ENCODE measurements at regions not wholly inside any gene's neighbourhood (a gene's known extent, or its start where the extent isn't known, plus 50 kb on each side); places are given as distances from the start of the nearest gene placed in this dataset.

DNA sequence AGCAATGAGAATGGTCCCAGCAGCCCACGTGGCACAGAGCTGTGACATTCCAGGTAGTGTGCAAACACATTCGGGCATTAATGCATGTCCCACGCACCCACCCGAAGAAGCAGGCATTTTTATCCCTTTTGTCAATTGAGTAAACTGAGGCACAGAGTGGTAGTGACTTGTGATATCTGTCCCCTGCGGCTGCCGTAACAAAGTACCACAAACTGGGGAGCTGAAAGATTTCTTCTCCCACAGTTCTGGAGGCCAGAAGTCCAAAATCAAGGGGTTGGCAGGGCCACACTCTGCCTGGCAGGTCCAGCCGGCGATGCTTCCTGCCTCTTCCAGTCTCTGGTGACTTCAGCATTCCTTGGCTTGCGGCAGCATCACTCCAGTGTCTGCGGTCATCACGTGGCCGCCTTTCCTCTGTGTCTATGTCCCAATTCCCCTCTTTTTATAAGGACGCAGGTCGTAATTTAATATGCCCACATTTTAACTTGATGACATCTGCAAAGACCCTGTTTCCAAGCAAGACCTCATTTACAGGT lies 221.9 kb upstream of the GSE1 start:
- no peak for TF ChIP-seq SMC3 (conservative IDR thresholded peaks at IDR 0.05; ENCODE audit: poor library complexity)
- no peak for TF ChIP-seq EP300 (conservative IDR thresholded peaks at IDR 0.05; ENCODE audit: poor library complexity, severe bottlenecking)
- TF ChIP-seq, protein P1, sequence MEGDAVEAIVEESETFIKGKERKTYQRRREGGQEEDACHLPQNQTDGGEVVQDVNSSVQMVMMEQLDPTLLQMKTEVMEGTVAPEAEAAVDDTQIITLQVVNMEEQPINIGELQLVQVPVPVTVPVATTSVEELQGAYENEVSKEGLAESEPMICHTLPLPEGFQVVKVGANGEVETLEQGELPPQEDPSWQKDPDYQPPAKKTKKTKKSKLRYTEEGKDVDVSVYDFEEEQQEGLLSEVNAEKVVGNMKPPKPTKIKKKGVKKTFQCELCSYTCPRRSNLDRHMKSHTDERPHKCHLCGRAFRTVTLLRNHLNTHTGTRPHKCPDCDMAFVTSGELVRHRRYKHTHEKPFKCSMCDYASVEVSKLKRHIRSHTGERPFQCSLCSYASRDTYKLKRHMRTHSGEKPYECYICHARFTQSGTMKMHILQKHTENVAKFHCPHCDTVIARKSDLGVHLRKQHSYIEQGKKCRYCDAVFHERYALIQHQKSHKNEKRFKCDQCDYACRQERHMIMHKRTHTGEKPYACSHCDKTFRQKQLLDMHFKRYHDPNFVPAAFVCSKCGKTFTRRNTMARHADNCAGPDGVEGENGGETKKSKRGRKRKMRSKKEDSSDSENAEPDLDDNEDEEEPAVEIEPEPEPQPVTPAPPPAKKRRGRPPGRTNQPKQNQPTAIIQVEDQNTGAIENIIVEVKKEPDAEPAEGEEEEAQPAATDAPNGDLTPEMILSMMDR (IDR thresholded peaks at IDR 0.05; ENCODE audit: poor library complexity, severe bottlenecking): no peak
- TF ChIP-seq POLR2AphosphoS5 (IDR thresholded peaks at IDR 0.05): no peak
- no peak for TF ChIP-seq MXI1 (conservative IDR thresholded peaks at IDR 0.05; ENCODE audit: poor library complexity, severe bottlenecking)
- TF ChIP-seq EZH2 (IDR thresholded peaks at IDR 0.05; ENCODE audit: borderline replicate concordance, insufficient read depth, low read length, poor library complexity, severe bottlenecking): no peak
- TF ChIP-seq TAF1 (IDR thresholded peaks at IDR 0.05; ENCODE audit: low read depth): no peak
- TF ChIP-seq, protein P2, sequence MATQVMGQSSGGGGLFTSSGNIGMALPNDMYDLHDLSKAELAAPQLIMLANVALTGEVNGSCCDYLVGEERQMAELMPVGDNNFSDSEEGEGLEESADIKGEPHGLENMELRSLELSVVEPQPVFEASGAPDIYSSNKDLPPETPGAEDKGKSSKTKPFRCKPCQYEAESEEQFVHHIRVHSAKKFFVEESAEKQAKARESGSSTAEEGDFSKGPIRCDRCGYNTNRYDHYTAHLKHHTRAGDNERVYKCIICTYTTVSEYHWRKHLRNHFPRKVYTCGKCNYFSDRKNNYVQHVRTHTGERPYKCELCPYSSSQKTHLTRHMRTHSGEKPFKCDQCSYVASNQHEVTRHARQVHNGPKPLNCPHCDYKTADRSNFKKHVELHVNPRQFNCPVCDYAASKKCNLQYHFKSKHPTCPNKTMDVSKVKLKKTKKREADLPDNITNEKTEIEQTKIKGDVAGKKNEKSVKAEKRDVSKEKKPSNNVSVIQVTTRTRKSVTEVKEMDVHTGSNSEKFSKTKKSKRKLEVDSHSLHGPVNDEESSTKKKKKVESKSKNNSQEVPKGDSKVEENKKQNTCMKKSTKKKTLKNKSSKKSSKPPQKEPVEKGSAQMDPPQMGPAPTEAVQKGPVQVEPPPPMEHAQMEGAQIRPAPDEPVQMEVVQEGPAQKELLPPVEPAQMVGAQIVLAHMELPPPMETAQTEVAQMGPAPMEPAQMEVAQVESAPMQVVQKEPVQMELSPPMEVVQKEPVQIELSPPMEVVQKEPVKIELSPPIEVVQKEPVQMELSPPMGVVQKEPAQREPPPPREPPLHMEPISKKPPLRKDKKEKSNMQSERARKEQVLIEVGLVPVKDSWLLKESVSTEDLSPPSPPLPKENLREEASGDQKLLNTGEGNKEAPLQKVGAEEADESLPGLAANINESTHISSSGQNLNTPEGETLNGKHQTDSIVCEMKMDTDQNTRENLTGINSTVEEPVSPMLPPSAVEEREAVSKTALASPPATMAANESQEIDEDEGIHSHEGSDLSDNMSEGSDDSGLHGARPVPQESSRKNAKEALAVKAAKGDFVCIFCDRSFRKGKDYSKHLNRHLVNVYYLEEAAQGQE (IDR thresholded peaks at IDR 0.05; ENCODE audit: borderline replicate concordance): no peak
- no peak for TF ChIP-seq RAD21 (conservative IDR thresholded peaks at IDR 0.05)
